HG02840 (cell line): ENCODE measurements at regions not wholly inside any gene's neighbourhood (a gene's known extent, or its start where the extent isn't known, plus 50 kb on each side); places are given as distances from the start of the nearest gene placed in this dataset.

ENCODE experiments used
- ATAC-seq: cut with Tn5 transposase; IDR thresholded peaks from one replicate; pipeline ENCODE4 v1.9.1; 2021; ENCODE audit warnings: mild to moderate bottlenecking, moderate library complexity, moderate number of reproducible peaks; ENCODE audit not compliant: unreplicated experiment, low FRiP score

- ATAC-seq = no peak
These were observed 113.5 kb upstream of the NEBL start for GRCh38 chr10:21010615-21011014.

GRCh38 chr10:21003240-21003822, 106.2 kb upstream of the NEBL start:
- ATAC-seq = no peak

GRCh38 chr10:21002091-21002878, 105.2 kb upstream of the NEBL start:
- ATAC-seq = no peak

GRCh38 chr10:20999699-21000098, 102.6 kb upstream of the NEBL start:
- no peak for ATAC-seq

GRCh38 chr10:20998036-20998435, 100.9 kb upstream of the NEBL start:
- ATAC-seq = no peak

- no peak for ATAC-seq
These were observed 98.2 kb upstream of the NEBL start for GRCh38 chr10:20995123-20995987.

- no peak for ATAC-seq
These were observed 96.9 kb upstream of the NEBL start for GRCh38 chr10:20993830-20994527.

- no peak for ATAC-seq
These were observed 96.3 kb upstream of the NEBL start for GRCh38 chr10:20993389-20993788.

- ATAC-seq = no peak
These were observed 94.4 kb upstream of the NEBL start for GRCh38 chr10:20991526-20991925.

- no peak for ATAC-seq
These were observed 93.5 kb upstream of the NEBL start for GRCh38 chr10:20990604-20991003.

- no peak for ATAC-seq
These were observed 91.4 kb upstream of the NEBL start for GRCh38 chr10:20988357-20988983.

- ATAC-seq = no peak
These were observed 88.9 kb upstream of the NEBL start for GRCh38 chr10:20986049-20986448.

- ATAC-seq = no peak
These were observed 87.6 kb upstream of the NEBL start for GRCh38 chr10:20984662-20985061.

GRCh38 chr10:20981419-20981953, 84.4 kb upstream of the NEBL start:
- no peak for ATAC-seq

GRCh38 chr10:20978617-20979016, 81.5 kb upstream of the NEBL start:
- ATAC-seq = no peak

GRCh38 chr10:20977300-20977699, 80.2 kb upstream of the NEBL start:
- no peak for ATAC-seq

- ATAC-seq = no peak
These were observed 79.8 kb upstream of the NEBL start for GRCh38 chr10:20976891-20977290.

GRCh38 chr10:20976390-20976789, 79.3 kb upstream of the NEBL start:
- ATAC-seq = no peak

- no peak for ATAC-seq
These were observed 78.1 kb upstream of the NEBL start for GRCh38 chr10:20975236-20975635.

GRCh38 chr10:20972925-20973324, 75.8 kb upstream of the NEBL start:
- ATAC-seq = no peak
